NCI-H128 (cell line): ENCODE measurements at regions not wholly inside any gene's neighbourhood (a gene's known extent, or its start where the extent isn't known, plus 50 kb on each side); places are given as distances from the start of the nearest gene placed in this dataset.
"Not testable (repeated sequence)": the region's sequence is repeated elsewhere in the genome, so short reads cannot be mapped to it uniquely, and the experiment has no call there.

Experiments
- DNase-seq: peaks from one replicate; lab custom pipeline; 2025; ENCODE audit not compliant: unreplicated experiment; lab: John Stamatoyannopoulos, UW

DNA sequence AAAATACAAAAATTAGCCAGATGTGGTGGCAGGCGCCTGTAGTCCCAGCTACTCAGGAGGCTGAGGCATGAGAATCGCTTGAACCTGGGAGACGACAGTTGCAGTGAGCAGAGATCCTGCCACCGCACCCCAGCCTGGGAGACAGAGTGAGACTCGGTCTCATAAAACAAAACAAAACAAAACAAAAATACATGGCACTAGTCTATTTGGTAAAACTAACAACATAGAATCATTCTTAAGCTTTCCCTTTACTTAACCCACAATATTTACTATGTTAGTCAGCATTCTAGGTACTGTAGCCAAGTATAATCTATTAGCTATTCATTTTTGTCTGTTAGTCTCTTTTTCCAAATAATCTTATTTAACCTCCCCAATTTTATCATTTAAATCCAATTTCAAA, 1482.8 kb downstream of the SLITRK5 start:
- DNase-seq: no peak

DNA sequence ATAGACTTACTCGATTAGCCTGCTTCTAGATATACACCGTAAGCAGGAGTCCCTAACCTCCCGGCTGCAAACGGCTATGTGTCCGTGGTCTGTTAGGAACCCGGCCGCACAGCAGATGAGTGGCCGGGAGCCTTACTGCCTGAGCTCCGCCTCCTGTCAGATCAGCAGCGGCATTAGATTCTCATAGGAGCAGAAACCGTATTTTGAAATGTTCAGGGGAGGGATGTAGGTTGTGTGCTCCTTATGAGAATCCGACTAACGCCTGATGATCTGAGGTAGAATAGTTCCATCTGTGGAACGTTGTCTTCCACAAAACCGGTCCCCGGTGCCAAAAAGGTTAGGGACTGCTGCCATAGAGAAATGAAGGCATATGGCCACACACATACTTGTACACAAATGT, 1491.9 kb downstream of the SLITRK5 start:
- DNase-seq: no peak

DNA sequence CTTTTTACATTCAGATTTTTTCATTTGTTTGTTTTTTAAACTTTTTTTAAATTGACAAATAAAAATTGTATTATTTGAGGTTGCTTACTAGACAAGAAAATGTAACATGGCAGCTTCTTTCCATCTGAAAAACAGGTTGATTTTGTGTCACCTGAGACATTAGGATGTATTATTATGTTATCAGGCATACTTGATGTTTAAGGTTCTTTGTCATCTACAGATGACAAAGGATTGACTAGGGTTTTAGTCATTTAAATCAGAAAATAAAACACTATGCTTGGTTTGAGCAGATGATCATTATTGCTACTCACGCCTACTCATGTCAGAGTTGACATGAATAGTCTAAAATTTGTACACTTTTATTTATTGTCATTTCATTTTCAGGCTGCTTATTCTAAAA, 1494.5 kb downstream of the SLITRK5 start:
- DNase-seq: no peak

DNA sequence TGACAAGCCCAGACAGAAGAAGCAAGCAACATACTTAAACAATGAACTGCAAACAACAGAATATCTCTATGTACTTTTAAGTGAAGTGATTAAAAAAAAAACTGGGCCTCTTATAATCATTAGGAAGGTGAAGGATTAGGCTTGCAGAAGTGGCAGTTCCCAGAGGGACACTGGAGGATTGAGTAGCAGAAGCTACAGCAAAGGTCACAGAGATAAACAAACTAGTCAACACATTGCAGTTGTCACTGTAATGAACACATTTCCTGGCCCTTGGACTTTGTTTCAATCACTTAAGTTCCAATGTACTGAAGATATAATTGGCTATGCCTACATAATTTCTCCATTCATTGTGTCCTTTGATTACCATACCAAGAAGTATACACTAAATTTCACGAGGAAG, 1498.8 kb downstream of the SLITRK5 start:
- no peak for DNase-seq

DNA sequence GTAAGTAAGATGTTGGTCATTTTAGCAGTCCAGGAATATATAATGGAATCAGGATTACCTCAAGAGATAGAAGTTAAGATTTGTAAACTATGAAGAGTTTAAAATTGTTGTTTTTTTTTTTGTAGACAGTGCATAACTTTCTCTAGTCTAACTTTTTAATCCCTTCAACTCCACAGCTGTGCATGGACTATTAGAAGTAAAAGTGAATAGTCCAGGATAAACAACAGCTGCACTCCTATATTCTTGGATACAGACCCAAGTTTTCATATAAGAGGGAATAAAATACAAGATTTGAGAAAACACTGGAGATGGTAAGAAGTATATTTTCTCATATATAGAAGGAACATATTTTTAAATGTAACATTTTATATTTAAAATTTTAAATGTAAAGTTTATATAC, 1509.9 kb downstream of the SLITRK5 start:
- no peak for DNase-seq

DNA sequence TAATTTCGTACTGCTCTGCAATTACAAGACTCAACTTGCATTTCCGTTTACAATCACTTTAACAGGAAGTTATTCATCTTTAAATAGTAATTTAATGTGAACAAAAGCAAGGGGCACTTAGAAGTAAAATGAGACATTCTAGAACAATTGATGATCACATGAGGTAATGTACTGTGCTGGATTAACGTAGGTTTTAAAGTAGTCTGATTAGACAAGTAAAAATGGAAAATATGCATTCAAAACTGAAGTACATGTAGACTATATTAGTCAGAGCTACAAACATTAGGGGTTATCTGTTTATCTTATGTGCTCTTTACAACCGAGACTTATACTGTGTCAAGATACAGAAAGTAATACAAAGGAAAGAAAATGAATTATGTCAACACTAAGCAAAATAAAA, 1528.0 kb downstream of the SLITRK5 start:
- DNase-seq: no peak

DNA sequence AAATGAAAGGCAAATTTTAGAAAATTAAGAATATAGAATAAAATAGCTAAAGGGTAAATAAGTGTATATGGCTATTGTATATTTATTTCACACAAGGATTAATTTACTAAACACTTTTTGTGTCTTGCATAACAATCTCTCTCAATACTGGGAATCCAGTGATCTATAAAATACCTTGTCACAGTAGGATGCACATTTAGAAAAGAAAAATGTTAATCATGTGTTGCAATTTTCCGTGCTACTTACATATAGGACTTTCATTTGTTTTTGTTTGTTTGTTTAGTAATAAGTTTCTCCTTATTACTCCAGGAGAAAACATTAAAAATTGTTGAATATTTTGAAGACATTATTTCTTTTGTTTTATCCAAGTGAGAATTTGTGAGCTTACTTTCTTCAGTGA, 1533.3 kb downstream of the SLITRK5 start:
- no peak for DNase-seq

DNA sequence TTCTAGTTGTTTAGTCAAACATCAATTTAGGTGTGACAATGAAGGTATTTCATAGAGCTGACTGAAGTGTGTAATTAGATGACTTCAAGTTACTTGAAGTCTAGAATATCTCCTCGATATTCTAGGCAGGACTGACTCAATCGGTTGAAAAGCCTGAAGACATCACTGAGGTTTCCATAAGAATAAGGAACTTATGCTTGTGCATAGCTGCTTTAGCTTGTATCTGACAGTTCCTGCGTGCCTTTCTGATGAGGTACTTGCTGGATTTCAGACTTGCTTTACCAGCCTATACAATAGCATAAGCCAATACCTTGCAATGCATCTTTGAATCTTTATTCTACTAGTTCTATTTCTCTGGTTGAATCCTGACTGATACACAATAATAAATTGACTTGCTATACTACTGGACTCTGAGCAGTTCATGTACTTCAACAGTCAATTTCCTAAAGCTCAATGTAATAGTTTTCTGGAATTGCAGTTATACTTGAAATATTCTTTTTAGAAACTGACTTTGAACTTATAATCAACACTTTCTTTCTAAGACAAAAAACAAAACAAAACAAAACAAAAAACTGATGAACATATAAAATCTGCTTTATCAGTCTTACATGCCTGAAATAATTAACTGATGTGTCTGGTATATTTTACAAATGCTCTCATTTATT, 1534.8 kb downstream of the SLITRK5 start:
- DNase-seq: no peak

DNA sequence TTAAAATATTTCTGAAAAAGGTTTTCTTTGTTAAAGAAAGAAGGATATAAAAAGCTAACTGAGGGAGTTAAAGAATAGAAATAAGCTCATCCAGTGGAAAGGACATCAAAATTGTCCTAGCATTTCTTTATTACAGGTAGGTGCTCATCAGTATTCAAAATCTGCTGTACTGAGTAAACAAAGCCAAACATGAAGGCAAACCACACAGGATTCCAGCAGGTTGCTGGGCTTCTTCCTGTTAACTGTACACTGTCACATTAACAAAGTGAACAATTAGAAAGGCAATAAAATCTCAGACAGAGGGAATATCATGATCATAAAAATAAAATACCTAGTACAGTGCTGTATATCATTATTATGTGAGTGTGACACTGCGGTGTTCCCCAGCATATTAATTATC, 1541.0 kb downstream of the SLITRK5 start:
- DNase-seq: no peak

DNA sequence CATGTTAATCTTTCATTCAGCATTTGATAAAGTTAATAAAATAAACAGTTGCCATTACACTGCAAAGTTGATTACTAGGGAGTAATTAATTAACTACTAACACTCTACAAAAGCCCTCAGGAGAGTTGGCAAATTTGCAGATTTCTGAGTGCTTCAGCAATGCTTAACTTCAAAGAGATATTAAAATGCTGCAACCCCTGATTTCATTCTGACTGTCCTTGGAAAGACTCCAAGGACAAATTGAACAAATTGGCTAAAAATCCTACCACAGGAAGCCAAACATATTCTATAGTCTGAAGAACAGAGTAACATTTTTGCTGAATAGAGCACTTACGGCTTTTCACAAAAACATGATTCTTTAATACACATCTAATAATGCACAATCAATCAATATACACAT, 1543.0 kb downstream of the SLITRK5 start:
- no peak for DNase-seq

DNA sequence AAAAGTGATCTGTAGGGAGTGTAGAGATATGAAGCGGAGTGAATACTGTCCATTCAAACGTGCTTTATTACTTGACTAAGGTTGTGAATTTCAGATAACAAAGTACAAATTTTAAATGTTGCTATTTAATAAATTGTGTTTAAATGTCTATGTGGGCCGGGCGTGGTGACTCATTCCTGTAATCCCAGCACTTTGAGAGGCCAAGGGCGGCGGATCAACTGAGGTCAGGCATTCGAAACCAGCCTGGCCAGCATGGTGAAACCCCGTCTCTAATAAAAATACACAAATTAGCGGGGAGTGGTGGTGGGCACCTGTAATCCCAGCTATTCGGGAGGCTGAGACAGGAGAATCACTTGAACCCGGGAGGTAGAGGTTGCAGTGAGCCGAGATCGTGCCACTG, 1544.1 kb downstream of the SLITRK5 start:
- DNase-seq: not testable (repeated sequence)

DNA sequence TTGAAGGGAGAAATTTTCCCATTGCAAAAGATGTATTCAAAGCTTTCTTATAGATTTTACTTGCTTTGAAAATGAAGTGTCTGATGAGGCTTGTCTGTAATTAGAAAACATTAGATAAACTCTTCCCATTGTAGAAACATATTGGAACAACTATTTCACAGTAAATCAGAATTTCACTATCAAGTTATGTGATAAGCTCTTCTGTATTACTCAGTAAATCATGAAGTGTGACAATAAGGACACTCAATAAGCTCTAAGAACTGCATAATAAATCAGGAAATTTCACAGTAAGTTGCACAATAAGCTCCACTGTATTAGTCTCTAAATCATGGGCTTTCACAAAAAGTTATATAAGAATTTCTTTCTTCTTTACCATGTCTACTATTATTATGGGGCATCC, 1546.6 kb downstream of the SLITRK5 start:
- no peak for DNase-seq

DNA sequence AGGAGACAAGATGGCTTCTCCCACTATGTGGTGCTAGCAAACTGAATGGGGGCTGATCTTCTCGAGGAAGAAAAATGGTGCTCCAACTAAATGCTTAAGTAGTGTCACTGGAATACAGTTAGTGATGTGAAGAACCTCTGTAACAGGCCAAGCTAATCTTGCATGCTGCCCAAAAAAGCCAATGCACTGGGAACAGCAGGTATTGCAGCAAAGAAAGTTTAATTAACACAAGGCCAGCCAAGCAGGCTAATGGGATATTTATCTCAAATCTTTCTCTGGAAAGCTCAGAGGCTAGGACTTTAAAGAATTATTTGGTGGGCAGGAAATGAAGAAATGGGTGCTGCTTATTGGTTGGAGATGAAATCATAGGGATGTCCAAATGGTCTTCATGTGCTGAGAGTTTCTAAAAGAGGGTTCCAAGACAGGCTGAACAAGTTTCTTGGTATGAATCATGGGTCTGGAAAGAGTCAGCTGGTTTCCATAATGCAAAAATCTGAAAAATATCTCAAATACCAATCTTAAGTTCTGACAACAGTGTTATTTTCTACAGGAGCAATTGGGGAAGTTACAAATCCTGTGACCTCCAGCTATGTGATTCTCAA, 1550.5 kb downstream of the SLITRK5 start:
- DNase-seq: no peak

DNA sequence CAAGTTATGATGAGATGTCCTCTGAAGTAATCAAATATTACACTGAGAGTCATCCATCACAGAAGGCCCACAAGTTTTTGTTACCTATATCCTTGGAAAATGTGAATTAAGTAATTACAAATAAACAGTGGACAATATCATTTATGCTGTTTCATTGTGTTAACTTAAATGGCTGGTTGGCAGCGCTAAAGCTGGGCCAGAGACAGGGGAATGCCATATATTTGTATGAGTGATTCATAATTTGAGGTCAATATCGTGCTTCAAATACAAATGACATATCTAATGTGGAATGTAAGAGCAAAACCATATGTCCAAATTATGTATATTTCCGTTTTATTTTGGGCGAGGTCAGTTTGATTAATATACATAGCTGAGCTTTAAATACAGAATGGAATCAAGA, 1556.2 kb downstream of the SLITRK5 start:
- no peak for DNase-seq

DNA sequence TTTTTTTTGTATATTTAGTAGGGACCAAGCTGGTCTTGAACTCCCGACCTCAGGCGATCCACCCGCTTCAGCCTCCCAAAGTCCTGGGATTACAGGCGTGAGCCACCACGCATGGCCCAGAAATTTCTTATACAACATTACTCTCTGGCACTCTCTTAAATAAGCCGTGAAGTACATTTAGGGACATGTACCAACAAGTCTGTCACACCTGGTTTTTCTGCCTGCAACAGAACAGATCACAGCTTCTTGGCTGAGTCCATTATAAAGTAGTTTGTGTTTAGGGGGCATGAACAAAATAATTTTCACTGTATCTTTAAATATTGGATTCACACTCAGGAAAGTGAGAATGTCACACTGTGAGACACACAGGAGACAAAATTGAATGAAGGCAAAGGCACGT, 1567.3 kb downstream of the SLITRK5 start:
- no peak for DNase-seq

DNA sequence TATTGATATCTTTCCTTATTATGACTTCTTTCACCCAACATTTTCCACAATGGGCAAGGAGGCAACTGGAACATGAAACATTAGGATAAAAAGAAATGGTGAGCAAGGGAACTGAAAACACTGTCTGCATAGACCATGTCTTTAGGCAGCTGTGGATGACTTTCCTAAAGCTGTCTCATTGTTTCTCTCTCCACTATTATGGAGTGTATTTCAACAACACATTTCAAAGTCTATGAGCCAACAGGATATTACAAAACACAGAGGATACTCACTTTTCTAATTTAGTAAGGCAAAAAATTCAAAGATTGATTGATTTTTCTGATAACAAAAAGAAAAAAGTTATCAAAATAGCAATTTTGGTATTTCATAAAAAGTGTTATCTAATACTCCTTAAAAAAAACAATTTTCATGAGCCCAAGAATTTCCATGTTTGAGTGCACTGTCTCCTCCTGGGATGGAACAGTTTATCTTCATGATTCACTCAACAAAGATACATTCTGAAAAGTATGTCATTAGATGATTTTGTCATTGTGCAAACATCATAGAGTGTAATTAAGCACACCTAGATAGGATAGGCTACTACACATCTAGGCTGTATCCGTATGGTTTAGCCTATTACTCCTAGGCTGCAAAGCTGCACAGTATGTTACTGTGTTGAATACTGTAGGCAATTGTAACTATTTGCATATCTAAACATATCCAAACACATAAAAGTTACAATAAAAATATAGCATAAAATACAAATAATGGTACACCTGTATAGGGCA, 1568.4 kb downstream of the SLITRK5 start:
- no peak for DNase-seq

DNA sequence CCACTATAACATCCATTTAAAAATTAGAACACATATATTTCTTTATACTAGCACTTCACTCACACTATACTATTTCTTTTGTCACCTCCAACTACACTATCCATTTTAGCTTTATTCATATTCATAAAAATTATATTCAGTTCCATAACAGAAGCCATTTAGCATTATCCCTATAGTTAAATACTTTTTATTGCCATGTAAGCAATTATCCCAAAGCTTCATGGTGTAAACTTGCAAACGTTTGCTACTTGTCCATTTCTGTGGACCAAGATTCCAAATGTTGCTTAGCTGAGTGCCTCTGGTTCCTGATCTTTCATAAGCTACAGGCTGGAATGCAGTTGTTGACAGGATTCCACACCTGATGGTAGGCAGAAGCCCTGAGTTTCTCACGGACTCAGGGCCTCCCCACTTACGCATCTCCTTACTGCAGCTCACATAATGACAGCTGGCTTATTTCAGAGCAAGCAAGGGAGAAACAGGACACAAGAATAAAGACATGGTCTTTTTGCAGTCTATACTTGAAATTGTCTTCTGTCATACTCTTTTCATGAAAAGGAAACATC, 1584.8 kb downstream of the SLITRK5 start:
- DNase-seq: no peak

DNA sequence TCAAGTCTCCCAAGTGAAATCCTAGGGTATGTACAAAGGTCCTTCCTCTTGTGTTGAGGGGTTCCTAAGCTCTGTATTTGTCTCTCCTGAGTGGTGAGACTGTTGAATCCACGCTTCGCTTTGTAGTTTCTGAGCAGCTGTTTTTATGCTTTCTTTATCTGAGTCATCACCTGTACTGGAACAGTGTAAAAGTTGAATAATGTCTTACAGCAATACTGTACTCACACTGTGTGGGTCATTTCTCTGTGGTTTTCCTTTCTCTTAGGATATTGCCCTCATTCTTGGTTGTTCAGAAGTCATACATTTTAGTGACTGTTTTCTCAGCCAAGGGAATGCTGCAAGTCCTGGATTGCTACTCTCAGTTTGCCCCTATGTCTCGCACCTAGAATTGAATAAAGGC, 1596.6 kb downstream of the SLITRK5 start:
- no peak for DNase-seq

DNA sequence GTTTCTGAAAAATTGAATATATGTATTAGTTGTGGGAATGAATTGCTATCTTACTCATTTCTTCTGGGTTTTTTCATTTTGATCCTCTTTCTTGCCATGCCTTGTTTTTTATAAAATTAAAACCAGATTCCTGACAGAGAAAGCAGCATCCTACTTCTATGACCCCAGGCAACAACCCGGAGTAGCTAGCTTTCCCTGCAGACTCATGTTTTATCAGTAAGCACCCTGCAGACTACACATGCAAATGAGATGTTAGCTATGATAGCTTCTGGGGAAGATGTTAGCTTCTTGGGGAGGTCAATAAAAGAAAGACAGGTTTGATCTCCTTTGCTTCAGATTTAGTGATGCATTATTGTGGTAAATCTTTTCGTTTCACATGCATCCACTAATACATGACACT, 1598.6 kb downstream of the SLITRK5 start:
- DNase-seq: no peak

DNA sequence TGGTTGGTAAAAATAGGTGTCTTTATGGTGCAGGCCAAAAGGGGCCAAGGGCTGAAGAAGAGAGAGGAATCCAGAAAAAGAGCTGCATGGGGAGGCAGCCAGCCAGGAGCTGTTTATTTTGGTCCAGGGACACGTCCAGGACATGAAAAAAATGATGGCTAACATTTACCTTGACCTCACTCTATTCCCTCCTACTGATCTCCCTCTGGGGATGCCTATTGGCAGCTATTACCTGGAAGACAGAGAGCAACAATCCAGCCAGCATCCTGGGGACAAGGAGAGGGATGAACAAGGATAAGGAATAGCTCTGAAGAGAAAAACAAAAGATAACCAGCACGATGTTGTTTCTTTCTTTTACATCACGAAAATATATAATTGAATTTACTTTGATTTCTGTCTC, 1599.6 kb downstream of the SLITRK5 start:
- DNase-seq: no peak

DNA sequence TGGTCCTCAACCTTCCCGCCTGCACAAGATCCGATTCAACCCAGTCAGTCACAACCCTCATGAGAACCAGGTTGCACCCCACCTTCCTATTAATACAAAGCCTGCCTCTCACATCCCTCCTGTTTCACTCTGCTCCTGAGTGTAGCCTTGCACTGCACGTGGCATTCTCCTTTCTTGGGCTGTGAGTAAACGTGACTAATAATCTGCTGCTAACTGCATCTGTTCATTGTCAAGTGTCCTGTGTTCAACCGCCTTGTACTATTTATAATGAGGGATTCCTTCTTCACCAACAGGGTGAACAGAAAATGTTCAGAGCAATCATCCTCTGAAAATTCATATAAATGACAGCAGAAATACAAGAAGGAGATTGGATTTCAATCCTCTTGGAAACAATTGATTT, 1608.2 kb downstream of the SLITRK5 start:
- no peak for DNase-seq

DNA sequence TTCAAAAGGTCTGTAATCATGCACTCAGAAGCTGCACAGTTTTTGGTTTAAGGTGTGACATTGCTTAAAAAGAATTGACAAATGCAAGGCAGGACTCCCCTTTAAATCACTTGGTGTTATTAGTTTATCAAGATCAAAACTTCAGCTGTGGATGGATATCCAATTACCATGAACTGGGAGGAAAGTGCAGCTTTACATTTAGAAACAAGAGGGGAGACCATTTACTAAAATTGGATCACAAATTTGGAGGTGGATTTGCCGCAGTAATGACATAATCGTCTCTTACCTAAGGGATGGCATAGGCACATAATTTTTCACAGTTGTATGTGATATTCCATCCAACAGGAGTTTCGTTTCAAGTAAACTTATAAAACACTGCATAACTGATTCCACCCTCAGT, 1610.2 kb downstream of the SLITRK5 start:
- no peak for DNase-seq
